HEK293 (cell line): ENCODE measurements at regions not wholly inside any gene's neighbourhood (a gene's known extent, or its start where the extent isn't known, plus 50 kb on each side); places are given as distances from the start of the nearest gene placed in this dataset.
A peak's percentile ranks its signal among the peaks of the same experiment; 100 is the strongest.

Experiments used
- CTCF ChIA-PET: fragments of 350-600 bp; formaldehyde crosslinking; extraction: SDS; loops from one replicate; lab custom pipeline; 2021; ENCODE audit warnings: antibody characterized with exemption; lab: Yijun Ruan, JAX
- POLR2A ChIA-PET: fragments of 300-600 bp; formaldehyde crosslinking; extraction: SDS; loops from one replicate; lab custom pipeline; 2020; ENCODE audit warnings: antibody characterized with exemption, inconsistent platforms; lab: Yijun Ruan, JAX
- H3K27ac ChIP-seq: fragments of 200-500 bp; sonication (Bioruptor generic); 2 replicates; pipeline ENCODE4 v1.5.1; 2014; ENCODE audit warnings: low read depth, low read length, control low read depth, inconsistent platforms; ENCODE audit errors: extremely low read depth
- H3K36me3 ChIP-seq, 2 experiments: fragments of 200-500 bp in 1 of 2; sonication (Bioruptor generic) in 1 of 2; 1 replicate in 1 of 2; 2 replicates in 1 of 2; pipeline ENCODE4 v1.5.1; 2014 to 2017; ENCODE audit warnings: inconsistent platforms in 2 of 2, low read length in 2 of 2; ENCODE audit not compliant: control insufficient read depth in 2 of 2, insufficient read depth in 1 of 2
- H3K4me1 ChIP-seq: fragments of 200-500 bp; sonication (Bioruptor generic); 2 replicates; pipeline ENCODE4 v1.5.1; 2014; ENCODE audit warnings: mild to moderate bottlenecking, low read length, inconsistent platforms; ENCODE audit not compliant: control insufficient read depth, insufficient read depth
- H3K4me3 ChIP-seq: 2 replicates; pipeline ENCODE4 v1.5.1; 2011; ENCODE audit warnings: low read depth, mild to moderate bottlenecking, control low read depth, low read length, moderate library complexity
- H3K9me3 ChIP-seq: fragments of 200-500 bp; sonication (Bioruptor generic); 2 replicates; pipeline ENCODE4 v1.5.1; 2014; ENCODE audit warnings: low read depth, low read length, inconsistent platforms; ENCODE audit not compliant: control insufficient read depth, insufficient read depth
- BCL11A ChIP-seq: fragments of 450-650 bp; formaldehyde crosslinking; IDR thresholded peaks from 2 replicates; pipeline ENCODE4 v1.5.1; 2016; ENCODE audit warnings: low read depth, missing biosample characterization, missing genetic modification characterization
- GLI2 ChIP-seq: fragments of 450-650 bp; formaldehyde crosslinking; IDR thresholded peaks from 2 replicates; pipeline ENCODE4; 2017; ENCODE audit warnings: missing biosample characterization, missing genetic modification characterization, low read depth, borderline replicate concordance
- HOXD13 ChIP-seq: sonication (generic); formaldehyde crosslinking; IDR thresholded peaks from 2 replicates; pipeline ENCODE4 v1.8.0; 2022; ENCODE audit warnings: missing genetic modification reagents, borderline replicate concordance
- REPIN1 ChIP-seq: fragments of 450-650 bp; formaldehyde crosslinking; IDR thresholded peaks from 2 replicates; pipeline ENCODE4 v1.5.1; 2017; ENCODE audit warnings: missing biosample characterization, missing genetic modification characterization, low read depth
- SCRT1 ChIP-seq: fragments of 450-650 bp; formaldehyde crosslinking; IDR thresholded peaks from 2 replicates; pipeline ENCODE4 v1.5.1; 2016; ENCODE audit warnings: missing biosample characterization, missing genetic modification characterization, borderline replicate concordance
- SP2 ChIP-seq: fragments of 450-650 bp; formaldehyde crosslinking; IDR thresholded peaks from 2 replicates; pipeline ENCODE4 v1.5.1; 2016; ENCODE audit warnings: missing biosample characterization, missing genetic modification characterization
- WT1 ChIP-seq: fragments of 450-650 bp; formaldehyde crosslinking; IDR thresholded peaks from 2 replicates; pipeline ENCODE4 v1.5.1; 2016; ENCODE audit warnings: missing biosample characterization, missing genetic modification characterization
- ZEB2 ChIP-seq: fragments of 450-650 bp; formaldehyde crosslinking; IDR thresholded peaks from 2 replicates; pipeline ENCODE4 v1.5.1; 2016; ENCODE audit warnings: missing biosample characterization, missing genetic modification characterization
- ZFP37 ChIP-seq: fragments of 450-650 bp; formaldehyde crosslinking; IDR thresholded peaks from 2 replicates; pipeline ENCODE4 v1.5.1; 2016; ENCODE audit warnings: missing biosample characterization, missing genetic modification characterization
- ZNF10 ChIP-seq: fragments of 450-650 bp; formaldehyde crosslinking; IDR thresholded peaks from 2 replicates; pipeline ENCODE4 v1.5.1; 2017; ENCODE audit warnings: missing biosample characterization, missing genetic modification characterization
- ZNF175 ChIP-seq: fragments of 450-650 bp; formaldehyde crosslinking; IDR thresholded peaks from 2 replicates; pipeline ENCODE4 v1.5.1; 2016; ENCODE audit warnings: missing biosample characterization, missing genetic modification characterization
- ZNF221 ChIP-seq: fragments of 450-650 bp; formaldehyde crosslinking; IDR thresholded peaks from 2 replicates; pipeline ENCODE4 v1.5.1; 2017; ENCODE audit warnings: missing biosample characterization, missing genetic modification characterization, borderline replicate concordance
- ZNF23 ChIP-seq: fragments of 450-650 bp; formaldehyde crosslinking; IDR thresholded peaks from 2 replicates; pipeline ENCODE4 v1.5.1; 2016; ENCODE audit warnings: missing biosample characterization, missing genetic modification characterization, borderline replicate concordance
- ZNF302 ChIP-seq: fragments of 450-650 bp; formaldehyde crosslinking; IDR thresholded peaks from 2 replicates; pipeline ENCODE4 v1.5.1; 2016; ENCODE audit warnings: missing biosample characterization, missing genetic modification characterization, low read depth
- ZNF37A ChIP-seq: fragments of 450-650 bp; IDR thresholded peaks from 2 replicates; pipeline ENCODE4 v1.5.1; 2018; ENCODE audit warnings: missing biosample characterization, missing genetic modification characterization
- ZNF585B ChIP-seq: fragments of 450-650 bp; formaldehyde crosslinking; IDR thresholded peaks from 2 replicates; pipeline ENCODE4 v1.5.1; 2016; ENCODE audit warnings: missing biosample characterization, missing genetic modification characterization
- ZNF596 ChIP-seq: fragments of 450-650 bp; IDR thresholded peaks from 2 replicates; pipeline ENCODE4 v1.5.0; 2018; ENCODE audit warnings: missing biosample characterization, mild to moderate bottlenecking, missing genetic modification characterization, moderate library complexity
- ZNF664 ChIP-seq: fragments of 450-650 bp; formaldehyde crosslinking; IDR thresholded peaks from 2 replicates; pipeline ENCODE4 v1.5.1; 2016; ENCODE audit warnings: missing biosample characterization, missing genetic modification characterization
- ZNF837 ChIP-seq: fragments of 450-650 bp; formaldehyde crosslinking; IDR thresholded peaks from 2 replicates; pipeline ENCODE4 v1.5.1; 2016; ENCODE audit warnings: missing biosample characterization, missing genetic modification characterization
- ZSCAN16 ChIP-seq: fragments of 450-650 bp; formaldehyde crosslinking; IDR thresholded peaks from 2 replicates; pipeline ENCODE4 v1.5.1; 2016; ENCODE audit warnings: missing biosample characterization, missing genetic modification characterization
- TF ChIP-seq, protein P1 (sequence below): fragments of 450-650 bp; formaldehyde crosslinking; IDR thresholded peaks from 2 replicates; pipeline ENCODE4; 2016; ENCODE audit warnings: missing biosample characterization, missing genetic modification characterization
- TF ChIP-seq, protein P2 (sequence below): fragments of 450-650 bp; formaldehyde crosslinking; IDR thresholded peaks from 2 replicates; pipeline ENCODE4 v1.5.1; 2016; ENCODE audit warnings: missing biosample characterization, missing genetic modification characterization
- TF ChIP-seq, protein P3 (sequence below): fragments of 450-650 bp; formaldehyde crosslinking; IDR thresholded peaks from 2 replicates; pipeline ENCODE4 v1.5.1; 2017; ENCODE audit warnings: missing biosample characterization, missing genetic modification characterization

DNA sequence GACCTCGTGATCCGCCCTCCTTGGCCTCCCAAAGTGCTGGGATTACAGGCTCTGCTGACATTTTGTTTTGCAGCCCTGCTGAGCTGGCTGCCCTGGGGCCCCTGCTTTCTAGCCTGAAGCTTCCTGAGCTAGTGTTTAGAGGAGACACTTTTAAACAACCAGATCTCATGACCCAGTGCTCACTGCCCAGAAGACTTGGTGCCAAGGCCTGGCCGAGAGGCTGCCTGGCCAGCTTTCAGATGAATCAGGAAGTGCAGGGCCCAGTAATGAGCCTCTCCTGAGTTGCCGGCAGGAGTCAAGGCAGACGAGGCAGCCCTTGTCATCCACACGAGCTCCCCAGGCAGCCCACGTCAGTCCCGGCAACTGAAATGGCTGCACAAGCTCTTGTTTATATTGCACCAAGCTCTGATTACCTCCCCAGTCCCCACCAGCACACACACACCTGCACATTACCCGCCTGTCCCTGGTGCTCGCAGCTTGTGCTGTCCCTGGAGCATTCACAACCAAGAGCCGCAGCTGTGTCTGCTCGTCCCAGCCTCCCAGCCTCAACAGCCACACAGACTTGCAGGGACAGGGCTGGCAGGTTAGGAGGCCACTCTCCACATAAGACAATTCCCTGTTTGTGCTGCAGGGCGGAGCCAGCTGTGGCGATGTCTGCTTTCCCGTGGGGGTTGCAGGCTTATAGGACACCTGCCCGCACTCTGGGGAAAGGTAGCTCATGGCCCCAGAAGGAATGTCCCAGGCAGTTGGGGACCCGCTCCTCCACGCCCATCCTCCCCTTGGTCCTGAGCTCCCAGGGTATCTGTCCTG is 331.2 kb upstream of the MYT1L start:
- Histone ChIP-seq H3K27ac (no peak overlapping the region), H3K4me3 (no peak overlapping the region), H3K4me1 (no peaks in the 10 kb centered on the region), H3K36me3 (no peaks in the 10 kb centered on the region), H3K9me3 (no peaks in the 10 kb centered on the region)
- TF ChIP-seq REPIN1 (tag by site-specific recombination) (no peak), ZNF585B (tag by site-specific recombination) (peak; percentile 6; the same call in 1 of the 2 replicates)
- ChIA-PET POLR2A (no interaction called here), CTCF (no interaction called here)

DNA sequence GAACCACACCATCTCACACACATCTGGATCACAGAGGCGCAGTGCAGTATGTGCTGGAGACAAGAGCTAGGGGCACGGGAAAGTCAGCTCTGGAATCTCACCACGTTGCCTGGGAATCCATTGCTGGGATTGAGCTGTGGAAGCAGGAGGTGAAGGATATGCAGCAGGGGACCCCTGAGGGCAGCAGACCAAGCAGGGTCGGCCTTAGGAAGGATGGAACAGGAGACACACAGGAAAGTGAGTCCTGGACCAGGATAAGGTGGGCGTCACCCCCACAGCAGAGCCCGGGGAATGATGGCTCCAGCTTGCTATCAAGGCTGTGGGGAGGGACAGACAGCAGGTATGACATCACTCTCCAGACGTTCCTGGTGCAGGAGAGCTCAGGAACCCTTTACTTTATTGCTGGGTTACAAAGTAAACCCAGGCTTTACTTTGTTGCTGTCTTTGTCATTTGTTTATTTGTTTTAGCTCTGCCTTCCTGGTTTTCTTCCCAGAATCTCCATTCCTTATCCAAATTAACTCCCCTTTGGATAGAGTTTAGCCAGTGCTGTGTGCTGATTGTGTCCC is 329.8 kb upstream of the MYT1L start:
- no peak for TF ChIP-seq SCRT1 (tag by site-specific recombination)
- TF ChIP-seq ZNF175 (tag by site-specific recombination) = no peak
- no peak for TF ChIP-seq ZSCAN16
- TF ChIP-seq ZNF23 (tag by site-specific recombination) = no peak
- TF ChIP-seq ZNF596 = no peak
- no peak for TF ChIP-seq SP2 (tag by site-specific recombination)
- TF ChIP-seq, protein P1, sequence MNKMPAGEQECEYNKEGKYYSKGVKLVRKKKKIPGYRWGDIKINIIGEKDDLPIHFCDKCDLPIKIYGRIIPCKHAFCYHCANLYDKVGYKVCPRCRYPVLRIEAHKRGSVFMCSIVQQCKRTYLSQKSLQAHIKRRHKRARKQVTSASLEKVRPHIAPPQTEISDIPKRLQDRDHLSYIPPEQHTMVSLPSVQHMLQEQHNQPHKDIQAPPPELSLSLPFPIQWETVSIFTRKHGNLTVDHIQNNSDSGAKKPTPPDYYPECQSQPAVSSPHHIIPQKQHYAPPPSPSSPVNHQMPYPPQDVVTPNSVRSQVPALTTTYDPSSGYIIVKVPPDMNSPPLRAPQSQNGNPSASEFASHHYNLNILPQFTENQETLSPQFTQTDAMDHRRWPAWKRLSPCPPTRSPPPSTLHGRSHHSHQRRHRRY (tag by site-specific recombination) = no peak
- TF ChIP-seq ZEB2 (tag by site-specific recombination) = no peak
- TF ChIP-seq, protein P2, sequence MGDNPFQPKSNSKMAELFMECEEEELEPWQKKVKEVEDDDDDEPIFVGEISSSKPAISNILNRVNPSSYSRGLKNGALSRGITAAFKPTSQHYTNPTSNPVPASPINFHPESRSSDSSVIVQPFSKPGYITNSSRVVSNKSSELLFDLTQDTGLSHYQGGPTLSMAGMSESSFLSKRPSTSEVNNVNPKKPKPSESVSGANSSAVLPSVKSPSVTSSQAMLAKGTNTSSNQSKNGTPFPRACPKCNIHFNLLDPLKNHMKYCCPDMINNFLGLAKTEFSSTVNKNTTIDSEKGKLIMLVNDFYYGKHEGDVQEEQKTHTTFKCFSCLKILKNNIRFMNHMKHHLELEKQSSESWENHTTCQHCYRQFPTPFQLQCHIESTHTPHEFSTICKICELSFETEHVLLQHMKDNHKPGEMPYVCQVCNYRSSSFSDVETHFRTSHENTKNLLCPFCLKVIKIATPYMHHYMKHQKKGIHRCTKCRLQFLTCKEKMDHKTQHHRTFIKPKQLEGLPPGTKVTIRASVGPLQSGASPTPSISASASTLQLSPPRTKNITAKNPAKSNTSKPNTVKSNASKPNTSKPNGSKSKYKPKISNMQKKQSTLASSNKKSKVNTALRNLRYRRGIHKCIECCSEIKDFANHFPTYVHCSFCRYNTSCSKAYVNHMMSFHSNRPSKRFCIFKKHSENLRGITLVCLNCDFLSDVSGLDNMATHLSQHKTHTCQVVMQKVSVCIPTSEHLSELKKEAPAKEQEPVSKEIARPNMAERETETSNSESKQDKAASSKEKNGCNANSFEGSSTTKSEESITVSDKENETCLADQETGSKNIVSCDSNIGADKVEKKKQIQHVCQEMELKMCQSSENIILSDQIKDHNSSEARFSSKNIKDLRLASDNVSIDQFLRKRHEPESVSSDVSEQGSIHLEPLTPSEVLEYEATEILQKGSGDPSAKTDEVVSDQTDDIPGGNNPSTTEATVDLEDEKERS (tag by site-specific recombination) = no peak
- no peak for TF ChIP-seq GLI2 (tag by site-specific recombination)
- TF ChIP-seq ZNF837 (tag by site-specific recombination) = no peak
- no peak for TF ChIP-seq ZNF221
- H3K27ac ChIP-seq = no peak overlapping the region
- H3K4me1 ChIP-seq = no peaks in the 10 kb centered on the region
- ChIA-PET CTCF (interaction anchor here (0.9 kb wide), 1 partner anchor 38 kb away, joined by 3 read pairs; no protein-coding TSS in a partner anchor), POLR2A (no interaction called here)
- H3K4me3 ChIP-seq = no peak overlapping the region
- no peaks in the 10 kb centered on the region for H3K9me3 ChIP-seq
- H3K36me3 ChIP-seq = no peaks in the 10 kb centered on the region

DNA sequence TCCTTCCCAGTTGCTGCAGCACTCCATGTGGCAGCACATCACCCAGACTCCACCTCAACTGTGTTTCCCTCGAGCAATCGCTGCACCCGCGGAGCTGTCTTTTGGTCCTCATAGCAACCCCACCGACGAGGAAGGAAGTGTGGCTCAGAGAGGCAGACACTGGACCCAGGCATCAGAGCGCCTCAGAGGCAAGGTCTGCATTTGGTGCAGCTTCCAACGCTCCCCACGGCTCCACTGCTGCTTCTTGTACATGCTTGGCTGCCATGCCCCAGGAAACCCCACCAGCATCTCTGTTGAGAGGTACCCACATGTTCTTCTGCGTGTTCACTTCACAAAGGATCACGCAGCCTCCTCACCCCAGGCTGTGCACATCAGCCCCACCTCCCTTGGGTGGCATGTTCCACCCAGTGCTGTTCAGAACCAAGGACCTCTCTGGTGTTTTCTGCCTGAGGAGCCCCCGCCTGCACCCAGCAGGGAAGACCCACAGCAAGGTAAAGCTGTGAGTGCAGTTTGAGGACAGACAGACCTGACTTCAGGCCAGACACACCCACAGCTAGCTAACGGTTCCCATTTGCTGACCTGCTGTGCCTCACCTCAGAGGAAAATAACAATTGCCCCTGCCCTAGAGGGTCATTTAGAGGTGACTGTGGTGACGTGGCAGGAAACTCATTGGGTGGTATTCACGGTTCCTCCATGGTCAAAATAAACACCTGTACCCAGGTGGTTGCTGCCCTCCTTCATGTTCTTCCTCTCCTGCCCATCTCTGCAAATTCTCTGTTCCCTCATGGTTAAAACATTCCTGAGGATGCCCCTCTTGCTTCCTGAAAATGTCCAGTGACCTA is 326.3 kb upstream of the MYT1L start:
- H3K36me3 ChIP-seq = no peaks in the 10 kb centered on the region
- no peak overlapping the region for H3K4me3 ChIP-seq
- POLR2A ChIA-PET = no interaction called here
- CTCF ChIA-PET = interaction anchor here (0.6 kb wide), 1 partner anchor 722 kb away, joined by 4 read pairs; the partner anchor contains the start of gene TRAPPC12
- H3K4me1 ChIP-seq = no peaks in the 10 kb centered on the region
- H3K9me3 ChIP-seq = no peaks in the 10 kb centered on the region
- no peak overlapping the region for H3K27ac ChIP-seq
- TF ChIP-seq ZNF37A (tag by site-specific recombination) (no peak), ZNF302 (tag by site-specific recombination) (no peak), BCL11A (tag by site-specific recombination) (no peak), ZNF10 (no peak), ZFP37 (no peak), ZNF585B (tag by site-specific recombination) (no peak), ZNF837 (tag by site-specific recombination) (no peak), WT1 (no peak), ZNF664 (no peak), HOXD13 (CRISPR knock-in tag) (no peak)
- TF ChIP-seq, protein P3, sequence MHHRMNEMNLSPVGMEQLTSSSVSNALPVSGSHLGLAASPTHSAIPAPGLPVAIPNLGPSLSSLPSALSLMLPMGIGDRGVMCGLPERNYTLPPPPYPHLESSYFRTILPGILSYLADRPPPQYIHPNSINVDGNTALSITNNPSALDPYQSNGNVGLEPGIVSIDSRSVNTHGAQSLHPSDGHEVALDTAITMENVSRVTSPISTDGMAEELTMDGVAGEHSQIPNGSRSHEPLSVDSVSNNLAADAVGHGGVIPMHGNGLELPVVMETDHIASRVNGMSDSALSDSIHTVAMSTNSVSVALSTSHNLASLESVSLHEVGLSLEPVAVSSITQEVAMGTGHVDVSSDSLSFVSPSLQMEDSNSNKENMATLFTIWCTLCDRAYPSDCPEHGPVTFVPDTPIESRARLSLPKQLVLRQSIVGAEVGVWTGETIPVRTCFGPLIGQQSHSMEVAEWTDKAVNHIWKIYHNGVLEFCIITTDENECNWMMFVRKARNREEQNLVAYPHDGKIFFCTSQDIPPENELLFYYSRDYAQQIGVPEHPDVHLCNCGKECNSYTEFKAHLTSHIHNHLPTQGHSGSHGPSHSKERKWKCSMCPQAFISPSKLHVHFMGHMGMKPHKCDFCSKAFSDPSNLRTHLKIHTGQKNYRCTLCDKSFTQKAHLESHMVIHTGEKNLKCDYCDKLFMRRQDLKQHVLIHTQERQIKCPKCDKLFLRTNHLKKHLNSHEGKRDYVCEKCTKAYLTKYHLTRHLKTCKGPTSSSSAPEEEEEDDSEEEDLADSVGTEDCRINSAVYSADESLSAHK (tag by site-specific recombination) = no peak
